Spinal cord (tissue), 9 donors: ENCODE measurements at regions not wholly inside any gene's neighbourhood (a gene's known extent, or its start where the extent isn't known, plus 50 kb on each side); places are given as distances from the start of the nearest gene placed in this dataset.

Experiments used
- DNase-seq, 6 donors: peaks; one replicate each; pipeline versions ENCODE4 v3.0.0 to v3.0.0-alpha.2; 2013 to 2015; ENCODE audit warnings: low spot score in 6 of 6, low read depth in 4 of 6
- H3K27ac ChIP-seq: one replicate; pipeline ENCODE4 v1.5.1; 2013; ENCODE audit warnings: low read depth, low read length, control low read depth
- H3K27me3 ChIP-seq: one replicate; pipeline ENCODE4 v1.6.1; 2013; ENCODE audit warnings: low read length; ENCODE audit not compliant: control insufficient read depth, insufficient read depth
- H3K36me3 ChIP-seq: one replicate; pipeline ENCODE4 v1.6.1; 2013; ENCODE audit warnings: low read length; ENCODE audit not compliant: control insufficient read depth, insufficient read depth
- H3K4me1 ChIP-seq: one replicate; pipeline ENCODE4 v1.6.1; 2013; ENCODE audit warnings: low read length; ENCODE audit not compliant: control insufficient read depth, insufficient read depth
- H3K4me3 ChIP-seq: one replicate; pipeline ENCODE4 v1.5.1; 2013; ENCODE audit warnings: low read depth, low read length, control low read depth
- H3K9me3 ChIP-seq: one replicate; pipeline ENCODE4 v1.6.1; 2013; ENCODE audit warnings: low read length; ENCODE audit not compliant: control insufficient read depth, insufficient read depth
- WGBS: methylation state at CpG from one replicate; pipeline ENCODE4 v1.1.5; 2013; ENCODE audit warnings: missing lambda C conversion rate; ENCODE audit not compliant: insufficient coverage; 5-methylcytosine and 5-hydroxymethylcytosine counted together
- donor health status: healthy.

- 86% methylated on average over 2 of the region's 3 CpGs for WGBS
- H3K27ac ChIP-seq: no peak overlapping the region
- H3K36me3 ChIP-seq: no peaks in the 10 kb centered on the region
- H3K9me3 ChIP-seq: no peaks in the 10 kb centered on the region
- DNase-seq: no peak
- no peak overlapping the region for H3K4me3 ChIP-seq
- peaks cover 11% of the 10 kb centered on the region for H3K4me1 ChIP-seq
- H3K27me3 ChIP-seq: no peaks in the 10 kb centered on the region
Measured at GRCh38 chr1:4877426-4877825, 223.0 kb downstream of the AJAP1 start.

- H3K4me3 ChIP-seq: no peak overlapping the region
- no peaks in the 10 kb centered on the region for H3K27me3 ChIP-seq
- no peaks in the 10 kb centered on the region for H3K36me3 ChIP-seq
- H3K27ac ChIP-seq: no peak overlapping the region
- WGBS: 78% methylated on average over 3 of the region's 3 CpGs
- H3K9me3 ChIP-seq: no peaks in the 10 kb centered on the region
- DNase-seq: no peak
- H3K4me1 ChIP-seq: peaks cover 8% of the 10 kb centered on the region
Measured at GRCh38 chr1:4871373-4871772, 217.0 kb downstream of the AJAP1 start.

- WGBS: 20% methylated on average over 1 of the region's 2 CpGs
- DNase-seq: peak in 2 of 6 donors; percentile 40 to 86
- no peak overlapping the region for H3K27ac ChIP-seq
Measured at GRCh38 chr1:4868521-4868920, 214.1 kb downstream of the AJAP1 start.

DNA sequence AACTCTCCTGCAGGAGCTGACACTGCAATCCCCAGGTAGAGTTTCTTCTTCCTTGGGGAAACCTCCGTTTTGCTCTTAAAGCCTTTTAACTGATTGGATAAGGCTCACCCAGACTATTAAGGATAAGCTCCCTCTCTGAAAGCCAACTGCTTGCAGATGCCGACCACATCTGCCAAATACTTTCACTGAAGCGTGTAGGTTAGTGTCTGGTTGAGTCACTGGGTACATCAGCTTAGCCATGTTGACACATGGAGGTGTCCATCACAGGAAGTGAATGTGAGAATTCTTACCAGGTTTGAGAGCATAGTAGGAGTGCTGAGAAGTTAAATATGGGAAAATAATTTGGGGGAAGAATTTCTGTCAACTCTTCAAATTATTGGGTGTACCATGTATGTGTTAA is 202.0 kb downstream of the AJAP1 start:
- 83% methylated on average over 2 of the region's 3 CpGs for WGBS
- Histone ChIP-seq H3K4me3 (no peak overlapping the region), H3K4me1 (no peaks in the 10 kb centered on the region)

More at GRCh38 chr1:4868521-4868920, 214.1 kb downstream of the AJAP1 start:
- Histone ChIP-seq H3K27me3 (no peaks in the 10 kb centered on the region), H3K9me3 (no peaks in the 10 kb centered on the region), H3K36me3 (no peaks in the 10 kb centered on the region), H3K4me3 (no peak overlapping the region), H3K4me1 (peaks cover 8% of the 10 kb centered on the region)

DNA sequence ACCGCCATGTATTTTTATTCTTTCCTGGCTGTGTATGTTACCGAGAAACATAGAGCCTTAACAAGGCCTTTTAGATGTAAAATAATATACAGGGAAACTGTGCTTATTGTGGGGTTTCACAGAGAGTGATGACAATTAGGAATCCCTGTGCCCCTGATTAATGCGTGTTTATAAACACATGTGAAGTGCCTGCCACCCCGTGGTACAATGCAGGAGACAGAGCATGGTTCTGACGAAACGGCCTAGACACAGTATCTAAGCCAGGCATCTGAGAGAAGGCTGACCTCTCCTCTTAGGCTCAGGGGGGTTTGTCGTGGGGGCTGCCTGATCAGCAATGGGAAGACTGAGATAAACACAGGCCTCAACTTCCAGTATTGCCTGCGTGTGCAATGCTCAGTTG is 200.0 kb downstream of the AJAP1 start:
- H3K4me1 ChIP-seq: no peaks in the 10 kb centered on the region
- H3K9me3 ChIP-seq: no peaks in the 10 kb centered on the region
- 68% methylated on average over 4 of the region's 8 CpGs for WGBS
- DNase-seq: peak in 1 of 6 donors; percentile 84
- H3K27ac ChIP-seq: no peak overlapping the region
- no peaks in the 10 kb centered on the region for H3K36me3 ChIP-seq
- H3K4me3 ChIP-seq: no peak overlapping the region
- no peaks in the 10 kb centered on the region for H3K27me3 ChIP-seq

More for the DNA sequence above, 202.0 kb downstream of the AJAP1 start:
- DNase-seq: no peak
- Histone ChIP-seq H3K27me3 (no peaks in the 10 kb centered on the region), H3K36me3 (no peaks in the 10 kb centered on the region), H3K9me3 (no peaks in the 10 kb centered on the region), H3K27ac (no peak overlapping the region)

DNA sequence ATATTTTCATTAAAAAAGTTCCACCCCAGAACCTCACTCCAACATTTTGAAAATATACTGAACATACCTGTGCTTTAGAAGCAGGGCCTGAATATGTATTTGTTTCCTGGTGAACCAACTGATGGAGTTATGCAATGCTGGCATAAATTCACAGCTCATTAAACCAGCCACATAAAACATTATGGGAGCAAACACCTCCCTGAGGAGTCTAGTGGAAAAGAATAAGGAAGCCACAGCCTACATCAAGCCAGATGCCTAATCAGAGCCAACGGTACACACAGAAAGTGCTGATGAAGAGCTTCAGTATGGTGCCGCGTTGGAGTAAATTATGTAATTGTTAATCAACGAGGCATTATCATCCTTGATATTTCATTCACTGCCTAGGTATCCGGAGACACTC is 199.5 kb downstream of the AJAP1 start:
- H3K4me1 ChIP-seq: no peaks in the 10 kb centered on the region
- no peaks in the 10 kb centered on the region for H3K36me3 ChIP-seq
- no CpG with 5 or more reads among the region's 5 CpGs for WGBS
- no peaks in the 10 kb centered on the region for H3K27me3 ChIP-seq
- H3K4me3 ChIP-seq: no peak overlapping the region
- no peak overlapping the region for H3K27ac ChIP-seq
- DNase-seq: peak in 2 of 6 donors; percentile 17 to 86
- no peaks in the 10 kb centered on the region for H3K9me3 ChIP-seq

DNA sequence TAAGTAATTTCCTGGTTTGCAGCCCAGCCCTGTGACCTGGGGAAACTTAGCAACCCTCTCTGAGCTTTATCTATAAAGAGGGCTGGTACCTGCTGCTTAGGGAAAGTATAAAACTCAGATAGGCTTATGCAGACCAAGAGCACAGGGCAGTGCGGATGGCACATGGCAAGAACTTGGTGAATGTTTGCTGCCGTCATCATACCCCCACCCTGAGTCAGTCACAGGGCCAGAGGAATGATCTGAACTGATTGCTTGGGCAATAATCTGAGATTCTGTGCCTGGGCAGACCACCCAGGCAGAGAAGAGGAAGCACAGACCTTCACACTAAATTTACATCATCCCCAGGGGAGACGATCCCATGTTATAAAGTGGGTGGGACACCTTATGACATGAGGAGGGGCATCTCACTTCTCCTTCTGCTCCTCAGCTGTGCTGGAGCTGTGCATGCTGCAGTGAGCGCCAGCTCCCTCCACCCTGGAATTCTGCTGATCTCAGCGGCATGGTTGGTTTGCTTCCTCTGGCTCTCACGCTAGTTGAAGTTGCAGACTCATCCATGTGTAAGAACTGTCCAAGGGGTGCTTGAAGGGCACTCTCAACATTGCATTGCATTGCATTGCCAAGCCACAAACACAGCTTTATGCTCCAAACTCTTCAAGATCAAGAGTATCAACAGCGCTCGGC is 197.1 kb downstream of the AJAP1 start:
- H3K27ac ChIP-seq: no peak overlapping the region
- H3K4me3 ChIP-seq: no peak overlapping the region
- H3K36me3 ChIP-seq: no peaks in the 10 kb centered on the region
- H3K9me3 ChIP-seq: no peaks in the 10 kb centered on the region
- no peaks in the 10 kb centered on the region for H3K27me3 ChIP-seq
- 100% methylated on average over 5 of the region's 8 CpGs for WGBS
- no peak for DNase-seq
- H3K4me1 ChIP-seq: no peaks in the 10 kb centered on the region

DNA sequence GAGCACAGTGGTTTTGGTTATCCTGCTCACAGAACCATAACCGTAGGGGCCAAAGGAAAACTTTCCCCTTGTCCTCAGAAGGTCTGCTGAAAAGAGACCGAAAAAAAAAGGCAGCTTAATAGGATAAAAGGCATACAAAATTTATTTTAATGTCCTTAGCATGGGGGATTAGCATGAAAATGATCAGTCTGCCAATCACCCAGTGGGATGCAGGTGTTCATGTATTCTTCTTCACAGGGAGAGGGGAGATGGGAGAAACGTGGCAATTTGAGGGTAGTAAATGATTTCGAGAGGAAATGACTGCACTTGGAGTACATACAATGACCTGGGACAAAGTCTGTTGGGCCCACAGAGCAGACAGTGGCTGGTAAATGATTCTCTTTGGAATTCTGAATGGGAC is 194.0 kb downstream of the AJAP1 start:
- WGBS: 9% methylated on average over 2 of the region's 4 CpGs
- no peak overlapping the region for H3K4me3 ChIP-seq

GRCh38 chr1:4847711-4848110 is 193.3 kb downstream of the AJAP1 start:
- Histone ChIP-seq H3K27ac (no peak overlapping the region), H3K36me3 (no peaks in the 10 kb centered on the region), H3K9me3 (no peaks in the 10 kb centered on the region), H3K4me1 (no peaks in the 10 kb centered on the region), H3K27me3 (no peaks in the 10 kb centered on the region), H3K4me3 (no peak overlapping the region)
- DNase-seq: no peak
- WGBS: 73% methylated on average over 5 of the region's 5 CpGs

More for the DNA sequence above, 194.0 kb downstream of the AJAP1 start:
- no peak for DNase-seq
- no peaks in the 10 kb centered on the region for H3K4me1 ChIP-seq
- H3K36me3 ChIP-seq: no peaks in the 10 kb centered on the region
- no peak overlapping the region for H3K27ac ChIP-seq
- H3K27me3 ChIP-seq: no peaks in the 10 kb centered on the region
- no peaks in the 10 kb centered on the region for H3K9me3 ChIP-seq
